ENCODE measurements at regions not wholly inside any gene's neighbourhood (a gene's known extent, or its start where the extent isn't known, plus 50 kb on each side); places are given as distances from the start of the nearest gene placed in this dataset.

- TF ChIP-seq TEAD4 (IDR thresholded peaks at IDR 0.05) (no peak), USF1 (IDR thresholded peaks at IDR 0.05) (no peak), NFIC (IDR thresholded peaks at IDR 0.05) (no peak), TCF12 (IDR thresholded peaks at IDR 0.05; ENCODE audit: low read depth) (no peak), EGR1 (IDR thresholded peaks at IDR 0.05) (no peak), YY1 (IDR thresholded peaks at IDR 0.05; ENCODE audit: low read depth) (no peak), CEBPB (IDR thresholded peaks at IDR 0.05) (no peak), CREB1 (IDR thresholded peaks at IDR 0.05; ENCODE audit: low read depth) (no peak), TAF1 (IDR thresholded peaks at IDR 0.05; ENCODE audit: low read depth) (no peak), EP300 (IDR thresholded peaks at IDR 0.05; ENCODE audit: borderline replicate concordance) (no peak), RAD21 (IDR thresholded peaks at IDR 0.05; ENCODE audit: low read depth) (no peak), MAX (IDR thresholded peaks at IDR 0.05) (no peak)
These were observed 107.7 kb upstream of the GGTLC1 start for GRCh38 chr20:24096264-24096663.

GRCh38 chr20:24095756-24096155, 107.2 kb upstream of the GGTLC1 start:
- TF ChIP-seq TEAD4 (IDR thresholded peaks at IDR 0.05) = peak; percentile 52
- no peak for TF ChIP-seq USF1 (IDR thresholded peaks at IDR 0.05)
- peak; percentile 52; the same call in 1 of the 2 replicates for TF ChIP-seq MAX (IDR thresholded peaks at IDR 0.05)

- no peak for TF ChIP-seq EGR1 (IDR thresholded peaks at IDR 0.05)
- no peak for TF ChIP-seq NFIC (IDR thresholded peaks at IDR 0.05)
- TF ChIP-seq TAF1 (IDR thresholded peaks at IDR 0.05; ENCODE audit: low read depth) = no peak
- no peak for TF ChIP-seq REST (IDR thresholded peaks at IDR 0.05; ENCODE audit: low read depth)
- no peak for TF ChIP-seq USF1 (IDR thresholded peaks at IDR 0.05)
- no peak for TF ChIP-seq TEAD4 (IDR thresholded peaks at IDR 0.05)
- no peak for TF ChIP-seq CEBPB (IDR thresholded peaks at IDR 0.05)
- TF ChIP-seq YY1 (IDR thresholded peaks at IDR 0.05; ENCODE audit: low read depth) = no peak
- TF ChIP-seq TCF12 (IDR thresholded peaks at IDR 0.05; ENCODE audit: low read depth) = no peak
- no peak for TF ChIP-seq MAX (IDR thresholded peaks at IDR 0.05)
- no peak for TF ChIP-seq RAD21 (IDR thresholded peaks at IDR 0.05; ENCODE audit: low read depth)
- TF ChIP-seq CREB1 (IDR thresholded peaks at IDR 0.05; ENCODE audit: low read depth) = no peak
- TF ChIP-seq EP300 (IDR thresholded peaks at IDR 0.05; ENCODE audit: borderline replicate concordance) = no peak
- TF ChIP-seq ZBTB7A (IDR thresholded peaks at IDR 0.05; ENCODE audit: low read depth) = no peak
These were observed 106.7 kb upstream of the GGTLC1 start for GRCh38 chr20:24095303-24095702.

GRCh38 chr20:24089576-24089975, 101.0 kb upstream of the GGTLC1 start:
- no peak for TF ChIP-seq NFIC (IDR thresholded peaks at IDR 0.05)

GRCh38 chr20:24086121-24086520, 97.5 kb upstream of the GGTLC1 start:
- TF ChIP-seq EP300 (IDR thresholded peaks at IDR 0.05; ENCODE audit: borderline replicate concordance) = no peak
- TF ChIP-seq TAF1 (IDR thresholded peaks at IDR 0.05; ENCODE audit: low read depth) = no peak
- TF ChIP-seq YY1 (IDR thresholded peaks at IDR 0.05; ENCODE audit: low read depth) = no peak
- no peak for TF ChIP-seq ZBTB7A (IDR thresholded peaks at IDR 0.05; ENCODE audit: low read depth)
- no peak for TF ChIP-seq EGR1 (IDR thresholded peaks at IDR 0.05)
- no peak for TF ChIP-seq CEBPB (IDR thresholded peaks at IDR 0.05)
- TF ChIP-seq CREB1 (IDR thresholded peaks at IDR 0.05; ENCODE audit: low read depth) = no peak
- no peak for TF ChIP-seq TCF12 (IDR thresholded peaks at IDR 0.05; ENCODE audit: low read depth)
- no peak for TF ChIP-seq MAX (IDR thresholded peaks at IDR 0.05)
- no peak for TF ChIP-seq REST (IDR thresholded peaks at IDR 0.05; ENCODE audit: low read depth)
- TF ChIP-seq USF1 (IDR thresholded peaks at IDR 0.05) = no peak
- TF ChIP-seq TEAD4 (IDR thresholded peaks at IDR 0.05) = no peak
- TF ChIP-seq RAD21 (IDR thresholded peaks at IDR 0.05; ENCODE audit: low read depth) = no peak
- TF ChIP-seq NFIC (IDR thresholded peaks at IDR 0.05) = no peak

Data from Ishikawa (cell line).